GM12873 (cell line): ENCODE measurements at regions not wholly inside any gene's neighbourhood (a gene's known extent, or its start where the extent isn't known, plus 50 kb on each side); places are given as distances from the start of the nearest gene placed in this dataset.

Experiments used
- CTCF ChIP-seq: IDR thresholded peaks from 2 replicates; pipeline ENCODE4 v1.5.1; 2012; ENCODE audit warnings: low read depth, mild to moderate bottlenecking, moderate library complexity, low read length, control low read depth; ENCODE audit not compliant: insufficient read depth; ENCODE audit errors: missing control alignments

GRCh38 chr5:2003690-2004365 lies 121.1 kb upstream of the IRX4 start:
- TF ChIP-seq CTCF, result no peak

- TF ChIP-seq CTCF, result no peak
Observed at GRCh38 chr5:2003206-2003605, 120.5 kb upstream of the IRX4 start.

- TF ChIP-seq CTCF, result no peak
Observed at GRCh38 chr5:2001300-2001699, 118.6 kb upstream of the IRX4 start.

- no peak for TF ChIP-seq CTCF
Observed at GRCh38 chr5:2000591-2000990, 117.9 kb upstream of the IRX4 start.

GRCh38 chr5:1999794-2000193 lies 117.1 kb upstream of the IRX4 start:
- no peak for TF ChIP-seq CTCF

GRCh38 chr5:1998716-1999317 lies 116.1 kb upstream of the IRX4 start:
- no peak for TF ChIP-seq CTCF

- TF ChIP-seq CTCF, result no peak
Observed at GRCh38 chr5:1998348-1998669, 115.6 kb upstream of the IRX4 start.
